ENCODE measurements at regions not wholly inside any gene's neighbourhood (a gene's known extent, or its start where the extent isn't known, plus 50 kb on each side); places are given as distances from the start of the nearest gene placed in this dataset.

GRCh38 chr5:69042915-69043654, 50.7 kb upstream of the SLC30A5 start (continued):
- TF ChIP-seq NR0B1 (IDR thresholded peaks at IDR 0.05; ENCODE audit: partially characterized antibody) (no peak), CUX1 (CRISPR knock-in tag; IDR thresholded peaks at IDR 0.05) (0 out of 2 replicates have a peak, but pooled peaks have one; percentile 36), RBM39 (optimal IDR thresholded peaks at IDR 0.05; ENCODE audit: low read depth, low read length) (no peak), ZNF212 (CRISPR knock-in tag; IDR thresholded peaks at IDR 0.05) (no peak), SMC3 (conservative IDR thresholded peaks at IDR 0.05; ENCODE audit: insufficient read depth, low read depth, low read length) (peak; percentile 55), MYBL2 (IDR thresholded peaks at IDR 0.05; ENCODE audit: low read depth) (no peak), MYBL2 (CRISPR knock-in tag; IDR thresholded peaks at IDR 0.05; ENCODE audit: borderline replicate concordance) (no peak), ETV1 (tag; conservative IDR thresholded peaks at IDR 0.05; ENCODE audit: low read depth) (peak; percentile 92), ZNF384 (IDR thresholded peaks at IDR 0.05; ENCODE audit: low read depth, low read length) (0 out of 2 replicates have a peak, but pooled peaks have one; percentile 27), BACH1 (tag; IDR thresholded peaks at IDR 0.05) (no peak), SIN3A (IDR thresholded peaks at IDR 0.05; ENCODE audit: borderline replicate concordance in 2 of 2, control insufficient read depth in 1 of 2, low read depth in 2 of 2, low read length in 2 of 2) (no peak), CEBPB (tag; IDR thresholded peaks at IDR 0.05) (no peak), DEAF1 (CRISPR knock-in tag; IDR thresholded peaks at IDR 0.05) (peak; percentile 90), MBD1 (CRISPR knock-in tag; IDR thresholded peaks at IDR 0.05) (peak; percentile 82)

Measured in K562 (cell line).